K562 (cell line): ENCODE measurements at regions not wholly inside any gene's neighbourhood (a gene's known extent, or its start where the extent isn't known, plus 50 kb on each side); places are given as distances from the start of the nearest gene placed in this dataset.

Experiments
- ESRRB ChIP-seq: fragments of 250-450 bp; sonication (Bioruptor Pico); IDR thresholded peaks from 2 replicates; pipeline ENCODE4 v1.5.0; 2020; ENCODE audit warnings: mild to moderate bottlenecking, moderate library complexity, borderline replicate concordance
- MAFF ChIP-seq: IDR thresholded peaks from 2 replicates; pipeline ENCODE4 v1.6.1; 2012; ENCODE audit warnings: low read length, improper control_type of control experiment
- NELFE ChIP-seq: IDR thresholded peaks from 2 replicates; pipeline ENCODE4 v1.6.1; 2011; ENCODE audit warnings: mild to moderate bottlenecking; ENCODE audit not compliant: insufficient read depth, insufficient read length
- RBM22 ChIP-seq: fragments of 200-400 bp; formaldehyde crosslinking; IDR thresholded peaks from 2 replicates; pipeline ENCODE4 v1.6.1; 2018; ENCODE audit warnings: low read length, low read depth; ENCODE audit not compliant: poor library complexity, severe bottlenecking
- SREBF1 ChIP-seq: fragments of 150-350 bp; IDR thresholded peaks from 2 replicates; pipeline ENCODE4 v1.6.1; 2014; ENCODE audit warnings: antibody characterized with exemption, low read depth, low read length, borderline replicate concordance
- TSHZ1 ChIP-seq: fragments of 250-450 bp; sonication (Bioruptor Pico); IDR thresholded peaks from 2 replicates; pipeline ENCODE4 v1.4.0; 2020; ENCODE audit warnings: mild to moderate bottlenecking, moderate library complexity
- ZBTB43 ChIP-seq: sonication (generic); formaldehyde crosslinking; IDR thresholded peaks from 2 replicates; pipeline ENCODE4 v1.8.0; 2023; ENCODE audit warnings: mild to moderate bottlenecking, missing genetic modification reagents
- ZNF41 ChIP-seq: fragments of 250-450 bp; sonication (Bioruptor Pico); conservative IDR thresholded peaks from 2 replicates; pipeline ENCODE4 v1.4.0; 2020; ENCODE audit warnings: mild to moderate bottlenecking

- TF ChIP-seq TSHZ1 (CRISPR knock-in tag) (no peak), ZBTB43 (CRISPR knock-in tag) (no peak), ESRRB (CRISPR knock-in tag) (no peak), ZNF41 (CRISPR knock-in tag) (no peak), MAFF (no peak), RBM22 (no peak), NELFE (no peak), SREBF1 (no peak)
Observed at GRCh38 chr2:210860276-210860675, 303.9 kb downstream of the CPS1 start (continued).
